ENCODE measurements at regions not wholly inside any gene's neighbourhood (a gene's known extent, or its start where the extent isn't known, plus 50 kb on each side); places are given as distances from the start of the nearest gene placed in this dataset.

- 85 to 92% methylated on average over 6 of the region's 6 CpGs for WGBS, 2 donors
- TF ChIP-seq CTCF (IDR thresholded peaks at IDR 0.05) (no peak), POLR2A (IDR thresholded peaks at IDR 0.05) (no peak)
- Histone ChIP-seq H3K27ac (no peak overlapping the region), H3K4me1 (no peaks in the 10 kb centered on the region), H3K27me3 (no peaks in the 10 kb centered on the region), H3K36me3 (no peaks in the 10 kb centered on the region), H3K4me3 (replicated peaks in 1 of 3) (no peak overlapping the region), H3K9me3 (no peaks in the 10 kb centered on the region)
- no peak for DNase-seq
- intact Hi-C loops (cut with DNase I): no loop called here
These were observed 334.2 kb upstream of the NETO1 start for GRCh38 chr18:73201940-73202339.

- DNase-seq: no peak
- WGBS, 2 donors: 72 to 76% methylated on average over 1 of the region's 1 CpG
- Histone ChIP-seq H3K4me1 (no peaks in the 10 kb centered on the region), H3K9me3 (no peaks in the 10 kb centered on the region), H3K27me3 (no peaks in the 10 kb centered on the region), H3K36me3 (no peaks in the 10 kb centered on the region), H3K27ac (no peak overlapping the region), H3K4me3 (replicated peaks in 1 of 3) (no peak overlapping the region)
- intact Hi-C loops (cut with DNase I): no loop called here
- TF ChIP-seq CTCF (IDR thresholded peaks at IDR 0.05): no peak
- TF ChIP-seq POLR2A (IDR thresholded peaks at IDR 0.05): no peak
These were observed 331.4 kb upstream of the NETO1 start for GRCh38 chr18:73199151-73199550.

DNA sequence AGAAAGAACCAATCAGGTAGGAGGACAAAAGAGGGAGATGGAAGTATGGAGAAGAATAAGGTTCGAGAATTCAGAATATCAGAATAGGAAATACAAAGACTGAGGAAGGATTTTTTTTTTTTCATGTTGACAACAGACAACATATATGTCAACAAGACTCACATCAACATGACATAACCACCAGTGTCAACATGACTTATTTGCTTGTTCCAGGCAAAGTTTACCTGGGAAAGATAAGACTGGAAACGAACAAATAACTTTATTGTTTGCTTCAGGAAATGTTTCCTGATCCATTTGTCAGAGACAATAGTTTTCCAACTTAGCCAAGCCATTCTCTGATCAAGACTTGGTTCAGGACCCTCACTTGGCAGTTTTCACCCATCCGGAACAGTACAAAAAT is 321.9 kb upstream of the NETO1 start:
- H3K36me3 ChIP-seq: no peaks in the 10 kb centered on the region
- 67 to 73% methylated on average over 3 of the region's 3 CpGs for WGBS, 2 donors
- H3K4me1 ChIP-seq: no peaks in the 10 kb centered on the region
- intact Hi-C loops (cut with DNase I): no loop called here
- no peaks in the 10 kb centered on the region for H3K9me3 ChIP-seq
- H3K27me3 ChIP-seq: no peaks in the 10 kb centered on the region
- no peak overlapping the region for H3K27ac ChIP-seq
- DNase-seq: no peak
- H3K4me3 ChIP-seq (replicated peaks in 1 of 3): no peak overlapping the region
- TF ChIP-seq POLR2A (IDR thresholded peaks at IDR 0.05) (no peak), CTCF (IDR thresholded peaks at IDR 0.05) (no peak)

DNA sequence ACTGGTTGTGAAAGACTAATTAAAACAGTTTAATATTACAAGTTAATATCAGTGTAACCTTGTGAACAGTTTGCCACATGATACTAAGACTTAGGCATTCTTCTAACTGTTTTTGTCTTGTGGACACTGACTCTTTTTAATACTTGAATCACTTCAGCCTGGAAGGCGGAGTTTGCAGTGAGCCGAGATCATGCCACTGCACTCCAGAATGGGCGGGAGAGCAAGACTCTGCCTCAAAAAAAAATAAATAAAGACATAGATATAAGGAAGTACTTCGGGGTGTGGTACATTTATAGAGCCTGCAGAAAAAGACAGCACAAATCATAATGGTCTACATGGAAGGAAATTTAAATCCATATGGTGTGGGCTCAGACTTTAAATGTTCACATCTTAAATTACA is 300.4 kb upstream of the NETO1 start:
- H3K27ac ChIP-seq: no peak overlapping the region
- no peaks in the 10 kb centered on the region for H3K9me3 ChIP-seq
- no peaks in the 10 kb centered on the region for H3K36me3 ChIP-seq
- H3K4me1 ChIP-seq: no peaks in the 10 kb centered on the region
- intact Hi-C loops (cut with DNase I): no loop called here
- TF ChIP-seq POLR2A (IDR thresholded peaks at IDR 0.05) (no peak), CTCF (IDR thresholded peaks at IDR 0.05) (no peak)
- H3K27me3 ChIP-seq: no peaks in the 10 kb centered on the region
- no peak overlapping the region for H3K4me3 ChIP-seq (replicated peaks in 1 of 3)
- WGBS, 2 donors: 61 to 67% methylated on average over 4 of the region's 4 CpGs
- no peak for DNase-seq

- intact Hi-C loops (cut with DNase I): no loop called here
- 82 to 83% methylated on average over 3 of the region's 3 CpGs for WGBS, 2 donors
- H3K9me3 ChIP-seq: no peaks in the 10 kb centered on the region
- no peaks in the 10 kb centered on the region for H3K36me3 ChIP-seq
- no peak overlapping the region for H3K4me3 ChIP-seq (replicated peaks in 1 of 3)
- no peak for TF ChIP-seq CTCF (IDR thresholded peaks at IDR 0.05)
- TF ChIP-seq POLR2A (IDR thresholded peaks at IDR 0.05): no peak
- no peak for DNase-seq
- H3K4me1 ChIP-seq: no peaks in the 10 kb centered on the region
- no peak overlapping the region for H3K27ac ChIP-seq
- no peaks in the 10 kb centered on the region for H3K27me3 ChIP-seq
These were observed 296.6 kb upstream of the NETO1 start for GRCh38 chr18:73164430-73164829.

Measured in thyroid gland (tissue), 4 donors.